Neural progenitor cell (in vitro differentiated cells): ENCODE measurements at regions not wholly inside any gene's neighbourhood (a gene's known extent, or its start where the extent isn't known, plus 50 kb on each side); places are given as distances from the start of the nearest gene placed in this dataset.

Source experiments
- DNase-seq: peaks from one replicate; pipeline ENCODE4 v3.0.0-alpha.2; 2016; ENCODE audit warnings: low spot score
- H2AFZ ChIP-seq: fragments of 200-600 bp; sonication (generic); replicated peaks from 2 replicates; pipeline ENCODE4 v1.6.1; 2016; ENCODE audit warnings: antibody characterized with exemption
- H3F3A ChIP-seq: fragments of 200-600 bp; sonication (generic); 2 replicates; pipeline ENCODE4 v1.6.1; 2016; ENCODE audit warnings: antibody characterized with exemption, low read depth
- H3K27ac ChIP-seq: fragments of 200-600 bp; sonication (generic); 2 replicates; pipeline ENCODE4 v1.5.1; 2016; ENCODE audit warnings: mild to moderate bottlenecking
- H3K27me3 ChIP-seq: fragments of 200-600 bp; sonication (generic); 2 replicates; pipeline ENCODE4 v1.6.1; 2016; ENCODE audit warnings: mild to moderate bottlenecking, moderate library complexity
- H3K36me3 ChIP-seq: fragments of 200-600 bp; sonication (generic); 2 replicates; pipeline ENCODE4 v1.5.1; 2016
- H3K4me1 ChIP-seq: fragments of 200-600 bp; sonication (generic); 2 replicates; pipeline ENCODE4 v1.6.1; 2016; ENCODE audit warnings: mixed run types
- H3K4me2 ChIP-seq: fragments of 200-600 bp; sonication (generic); 2 replicates; pipeline ENCODE4 v1.6.1; 2016
- H3K4me3 ChIP-seq: fragments of 200-600 bp; sonication (generic); 2 replicates; pipeline ENCODE4 v1.5.1; 2016
- H3K79me2 ChIP-seq: fragments of 200-600 bp; sonication (generic); 2 replicates; pipeline ENCODE4 v1.6.1; 2016; ENCODE audit warnings: low read depth
- H3K9ac ChIP-seq: fragments of 200-600 bp; sonication (generic); 2 replicates; pipeline ENCODE4 v1.6.1; 2016
- H3K9me3 ChIP-seq: fragments of 200-600 bp; sonication (generic); 2 replicates; pipeline ENCODE4 v1.5.1; 2016; ENCODE audit warnings: low read depth
- H4K20me1 ChIP-seq: fragments of 200-600 bp; sonication (generic); 2 replicates; pipeline ENCODE4 v1.6.1; 2016; ENCODE audit warnings: low read depth
- H3K27ac Mint-ChIP-seq: 3 replicates; pipeline ENCODE4 v1.8.0; 2021; ENCODE audit warnings: mixed read lengths
- H3K27me3 Mint-ChIP-seq: 2 replicates; pipeline ENCODE4 v1.8.0; 2022; ENCODE audit warnings: low read depth, mild to moderate bottlenecking, inconsistent platforms, moderate library complexity, mixed read lengths; ENCODE audit not compliant: insufficient read depth
- H3K36me3 Mint-ChIP-seq: 3 replicates; pipeline ENCODE4 v1.8.0; 2021; ENCODE audit warnings: mixed read lengths
- H3K4me1 Mint-ChIP-seq: 3 replicates; pipeline ENCODE4 v1.8.0; 2021; ENCODE audit warnings: mixed read lengths
- H3K4me3 Mint-ChIP-seq: 3 replicates; pipeline ENCODE4 v1.8.0; 2021; ENCODE audit warnings: mild to moderate bottlenecking, moderate library complexity, mixed read lengths
- H3K9me3 Mint-ChIP-seq: 3 replicates; pipeline ENCODE4 v1.8.0; 2020; ENCODE audit warnings: mixed read lengths
- CTCF ChIP-seq: fragments of 200-600 bp; sonication (generic); IDR thresholded peaks from 2 replicates; pipeline ENCODE4 v1.5.1; 2017; ENCODE audit warnings: antibody characterized with exemption, mild to moderate bottlenecking
- EZH2 ChIP-seq: fragments of 200-600 bp; sonication (generic); IDR thresholded peaks from 2 replicates; pipeline ENCODE4 v1.6.1; 2017; ENCODE audit warnings: antibody characterized with exemption, mild to moderate bottlenecking, moderate library complexity
- EZH2phosphoT487 ChIP-seq: fragments of 200-600 bp; sonication (generic); IDR thresholded peaks from 2 replicates; pipeline ENCODE4 v1.6.1; 2017; ENCODE audit warnings: antibody characterized with exemption

- Mint-ChIP-seq H3K9me3 (peaks cover 12% of the 10 kb centered on the region), H3K4me3 (no peak overlapping the region), H3K36me3 (no peaks in the 10 kb centered on the region), H3K4me1 (no peaks in the 10 kb centered on the region), H3K27me3 (no peaks in the 10 kb centered on the region), H3K27ac (no peak overlapping the region)
- no peaks in the 10 kb centered on the region for H3K9me3 ChIP-seq
- H3K4me2 ChIP-seq, result no peak overlapping the region
- H3K27ac ChIP-seq, result no peak overlapping the region
- H3K79me2 ChIP-seq, result no peaks in the 10 kb centered on the region
- no peaks in the 10 kb centered on the region for H3K27me3 ChIP-seq
- peaks cover 4% of the 10 kb centered on the region for H3K36me3 ChIP-seq
- DNase-seq, result no peak
- H3F3A ChIP-seq, result no peaks in the 10 kb centered on the region
- no peaks in the 10 kb centered on the region for H3K4me1 ChIP-seq
- H2AFZ ChIP-seq, result no peak overlapping the region
- no peak for TF ChIP-seq EZH2phosphoT487
- no peak for TF ChIP-seq CTCF
- no peak for TF ChIP-seq EZH2
- no peaks in the 10 kb centered on the region for H4K20me1 ChIP-seq
- no peak overlapping the region for H3K9ac ChIP-seq
- H3K4me3 ChIP-seq, result no peak overlapping the region
These were observed 416.9 kb upstream of the ZFHX3 start for GRCh38 chr16:73464834-73465233.

- H3K4me1 Mint-ChIP-seq, result no peaks in the 10 kb centered on the region
- H3K27ac ChIP-seq, result no peak overlapping the region
- H3K4me1 ChIP-seq, result no peaks in the 10 kb centered on the region
- H3K27me3 ChIP-seq, result no peaks in the 10 kb centered on the region
- H3K9me3 ChIP-seq, result no peaks in the 10 kb centered on the region
- no peaks in the 10 kb centered on the region for H3F3A ChIP-seq
- no peaks in the 10 kb centered on the region for H4K20me1 ChIP-seq
- H3K27ac Mint-ChIP-seq, result no peak overlapping the region
- peaks cover 4% of the 10 kb centered on the region for H3K36me3 ChIP-seq
- no peak overlapping the region for H3K9ac ChIP-seq
- H3K4me3 ChIP-seq, result no peak overlapping the region
- no peaks in the 10 kb centered on the region for H3K79me2 ChIP-seq
- peaks cover 12% of the 10 kb centered on the region for H3K9me3 Mint-ChIP-seq
- H3K27me3 Mint-ChIP-seq, result peaks cover 2% of the 10 kb centered on the region
- H2AFZ ChIP-seq, result no peak overlapping the region
- no peak for DNase-seq
- H3K4me2 ChIP-seq, result no peak overlapping the region
- no peaks in the 10 kb centered on the region for H3K36me3 Mint-ChIP-seq
- no peak overlapping the region for H3K4me3 Mint-ChIP-seq
- no peak for TF ChIP-seq EZH2phosphoT487
These were observed 411.7 kb upstream of the ZFHX3 start for GRCh38 chr16:73459586-73459985.

- Mint-ChIP-seq H3K36me3 (no peaks in the 10 kb centered on the region), H3K27me3 (peaks cover 3% of the 10 kb centered on the region), H3K27ac (no peak overlapping the region), H3K9me3 (peaks cover 18% of the 10 kb centered on the region), H3K4me3 (no peak overlapping the region), H3K4me1 (no peaks in the 10 kb centered on the region)
- DNase-seq, result no peak
- Histone ChIP-seq H3F3A (no peaks in the 10 kb centered on the region), H3K4me1 (no peaks in the 10 kb centered on the region), H3K36me3 (peaks cover 4% of the 10 kb centered on the region), H3K4me3 (no peak overlapping the region), H3K9ac (no peak overlapping the region), H3K4me2 (no peak overlapping the region), H4K20me1 (no peaks in the 10 kb centered on the region), H3K27ac (no peak overlapping the region), H3K79me2 (no peaks in the 10 kb centered on the region), H3K27me3 (no peaks in the 10 kb centered on the region), H2AFZ (no peak overlapping the region), H3K9me3 (no peaks in the 10 kb centered on the region)
- TF ChIP-seq CTCF (no peak), EZH2 (no peak), EZH2phosphoT487 (no peak)
These were observed 409.9 kb upstream of the ZFHX3 start for GRCh38 chr16:73457851-73458250.

- TF ChIP-seq EZH2 (no peak), CTCF (no peak), EZH2phosphoT487 (no peak)
These were observed 401.0 kb upstream of the ZFHX3 start for GRCh38 chr16:73448970-73449369.

More at GRCh38 chr16:73448970-73449369, 401.0 kb upstream of the ZFHX3 start:
- Mint-ChIP-seq H3K27ac (no peak overlapping the region), H3K4me1 (no peaks in the 10 kb centered on the region), H3K4me3 (no peak overlapping the region), H3K27me3 (no peaks in the 10 kb centered on the region), H3K9me3 (peaks cover 43% of the 10 kb centered on the region), H3K36me3 (no peaks in the 10 kb centered on the region)
- Histone ChIP-seq H2AFZ (no peak overlapping the region), H3F3A (no peaks in the 10 kb centered on the region), H4K20me1 (no peaks in the 10 kb centered on the region), H3K9ac (no peak overlapping the region), H3K36me3 (no peaks in the 10 kb centered on the region), H3K27ac (no peak overlapping the region), H3K27me3 (no peaks in the 10 kb centered on the region), H3K4me2 (no peak overlapping the region), H3K4me3 (no peak overlapping the region), H3K9me3 (peaks cover 12% of the 10 kb centered on the region), H3K79me2 (no peaks in the 10 kb centered on the region), H3K4me1 (no peaks in the 10 kb centered on the region)
- DNase-seq, result no peak
